GM12878 (cell line): ENCODE measurements at regions not wholly inside any gene's neighbourhood (a gene's known extent, or its start where the extent isn't known, plus 50 kb on each side); places are given as distances from the start of the nearest gene placed in this dataset.

ENCODE experiments used
- ATAC-seq: fragments of 200-7000 bp; cut with Tn5 transposase; 3 replicates; pipeline ENCODE4 v1.9.1; 2020; ENCODE audit warnings: mild to moderate bottlenecking, moderate library complexity
- BruUV-seq: library from RNA; stranded (reverse); fragments of 400-500 nt; replicated peaks from 2 replicates; lab custom pipeline; 2021; lab: Mats Ljungman, UMichigan
- CTCF ChIA-PET: fragments of 300-600 bp; sonication (Branson Sonifier 250); formaldehyde crosslinking; extraction: SDS; loops from one replicate; lab custom pipeline; 2021; ENCODE audit warnings: inconsistent platforms; lab: Yijun Ruan, JAX
- POLR2A ChIA-PET: fragments of 350-600 bp; formaldehyde crosslinking; extraction: SDS; loops from one replicate; lab custom pipeline; 2021; ENCODE audit warnings: inconsistent platforms; lab: Charles Lee
- RAD21 ChIA-PET: fragments of 300-600 bp; sonication (Branson Sonifier 250); formaldehyde crosslinking; loops from one replicate; lab custom pipeline; 2023; ENCODE audit warnings: antibody characterized with exemption; ENCODE audit not compliant: unreplicated experiment; lab: Charles Lee
- SMC1A ChIA-PET: fragments of 300-600 bp; sonication (Branson Sonifier 250); formaldehyde crosslinking; loops from one replicate; lab custom pipeline; 2023; ENCODE audit not compliant: unreplicated experiment, uncharacterized antibody; lab: Charles Lee
- DNase-seq: peaks from one replicate; pipeline ENCODE4 v3.0.0-alpha.2; 2011; ENCODE audit warnings: low read depth, low spot score
- FAIRE-seq: peaks from 3 replicates; lab custom pipeline; 2011; peaks lifted over from hg19 to GRCh38; lab: Jason Lieb, UNC
- H2AFZ ChIP-seq: 2 replicates; pipeline ENCODE4 v1.6.0; 2011; ENCODE audit warnings: low read depth, low read length, control low read depth; ENCODE audit not compliant: control insufficient read depth
- H3K27ac ChIP-seq: 2 replicates; pipeline ENCODE4 v1.5.1; 2011; ENCODE audit warnings: control low read depth; ENCODE audit not compliant: control insufficient read depth, insufficient read depth
- H3K27me3 ChIP-seq, 2 experiments: replicated peaks in 1 of 2; 2 replicates each; pipeline versions ENCODE4 v1.6.0 to v1.6.1; 2011; ENCODE audit warnings: low read length in 1 of 2; ENCODE audit not compliant: control insufficient read depth in 2 of 2, insufficient read depth in 2 of 2
- H3K36me3 ChIP-seq, 2 experiments: 2 replicates each; pipeline ENCODE4 v1.5.1; 2011; ENCODE audit warnings: low read length in 1 of 2; ENCODE audit not compliant: control insufficient read depth in 2 of 2, insufficient read depth in 2 of 2
- H3K4me1 ChIP-seq: 2 replicates; pipeline ENCODE4 v1.6.1; 2011; ENCODE audit warnings: mild to moderate bottlenecking, low read length, moderate library complexity, mixed read lengths; ENCODE audit not compliant: control insufficient read depth, insufficient read depth
- H3K4me2 ChIP-seq: 2 replicates; pipeline ENCODE4 v1.6.0; 2011; ENCODE audit warnings: control low read depth; ENCODE audit not compliant: control insufficient read depth, insufficient read depth
- H3K4me3 ChIP-seq: fragments of 200-600 bp; sonication (generic); 2 replicates; pipeline ENCODE4 v1.5.1; 2016
- H3K79me2 ChIP-seq: 2 replicates; pipeline ENCODE4 v1.6.0; 2011; ENCODE audit warnings: low read length; ENCODE audit not compliant: control insufficient read depth, insufficient read depth
- H3K9ac ChIP-seq: 2 replicates; pipeline ENCODE4 v1.8.0; 2011; ENCODE audit warnings: low read length, control low read depth, mixed read lengths; ENCODE audit not compliant: control insufficient read depth, insufficient read depth
- H3K9me3 ChIP-seq: replicated peaks from 3 replicates; pipeline ENCODE4 v1.5.1; 2011; ENCODE audit warnings: mild to moderate bottlenecking, low read length; ENCODE audit not compliant: control insufficient read depth, insufficient read depth
- H4K20me1 ChIP-seq: 2 replicates; pipeline ENCODE4 v1.6.0; 2011; ENCODE audit not compliant: control insufficient read depth, insufficient read depth
- ASH2L ChIP-seq: fragments of 300-600, 200-600 bp; sonication (generic); IDR thresholded peaks from 2 replicates; pipeline ENCODE4 v1.6.1; 2017; ENCODE audit warnings: low read depth, mild to moderate bottlenecking, borderline replicate concordance
- BRCA1 ChIP-seq: IDR thresholded peaks from 2 replicates; pipeline ENCODE4 v1.6.1; 2011; ENCODE audit warnings: low read depth, low read length, improper control_type of control experiment
- CEBPB ChIP-seq, 2 experiments: fragments of 150-350 bp in 1 of 2; IDR thresholded peaks; 2 replicates each; pipeline ENCODE4 v1.6.1; 2012 to 2014; ENCODE audit warnings: low read depth in 2 of 2, low read length in 2 of 2, borderline replicate concordance in 1 of 2, inconsistent platforms in 1 of 2
- E2F8 ChIP-seq: fragments of 450-650 bp; IDR thresholded peaks from 2 replicates; pipeline ENCODE4 v1.6.1; 2018; ENCODE audit warnings: mild to moderate bottlenecking, low read depth, moderate library complexity; ENCODE audit not compliant: partially characterized antibody
- EED ChIP-seq: sonication (generic); IDR thresholded peaks from 2 replicates; pipeline ENCODE4 v1.6.1; 2016; ENCODE audit warnings: antibody characterized with exemption, low read depth
- IRF3 ChIP-seq: fragments of 450-650 bp; IDR thresholded peaks from 2 replicates; pipeline ENCODE4 v1.6.1; 2014; ENCODE audit warnings: mild to moderate bottlenecking
- JUNB ChIP-seq: IDR thresholded peaks from 2 replicates; pipeline ENCODE4 v1.6.1; 2016; ENCODE audit warnings: antibody characterized with exemption, mild to moderate bottlenecking
- KLF5 ChIP-seq: fragments of 450-650 bp; IDR thresholded peaks from 2 replicates; pipeline ENCODE4 v1.6.1; 2014; ENCODE audit warnings: mild to moderate bottlenecking; ENCODE audit not compliant: partially characterized antibody
- NFYA ChIP-seq: IDR thresholded peaks from 2 replicates; pipeline ENCODE4 v1.6.1; 2011; ENCODE audit warnings: low read depth, mild to moderate bottlenecking, low read length, improper control_type of control experiment, borderline replicate concordance
- SMAD5 ChIP-seq: IDR thresholded peaks from 2 replicates; pipeline ENCODE4 v1.6.1; 2016; ENCODE audit warnings: antibody characterized with exemption, low read depth
- YY1 ChIP-seq: IDR thresholded peaks from 2 replicates; pipeline ENCODE4 v1.6.1; 2011; ENCODE audit warnings: low read depth, mild to moderate bottlenecking, low read length
- WGBS: methylation state at CpG from one replicate; pipeline ENCODE4 v1.1.6; 2016; ENCODE audit warnings: low lambda C conversion rate; ENCODE audit not compliant: insufficient replicate concordance, insufficient coverage; ENCODE audit errors: missing lambda C conversion rate; 5-methylcytosine and 5-hydroxymethylcytosine counted together
- in situ Hi-C: fragments of 300-500 bp; cut with MboI; formaldehyde crosslinking; loops from 9 replicates; pipeline ENCODE4 v1.14.3; 2018; ENCODE audit warnings: mixed read lengths
- intact Hi-C: fragments of 100-400 bp; cut with micrococcal nuclease; formaldehyde crosslinking; loops from one replicate; pipeline ENCODE4 v1.14.2; 2022; ENCODE audit not compliant: unreplicated experiment
- TF ChIP-seq, protein P1 (sequence below): fragments of 450-650 bp; conservative IDR thresholded peaks from 2 replicates; pipeline ENCODE4 v1.6.1; 2017; ENCODE audit warnings: mild to moderate bottlenecking, moderate library complexity
- TF ChIP-seq, protein P2 (sequence below): fragments of 450-650 bp; formaldehyde crosslinking; IDR thresholded peaks from 2 replicates; pipeline ENCODE4 v1.4.0; 2022; ENCODE audit warnings: mild to moderate bottlenecking, moderate library complexity

DNA sequence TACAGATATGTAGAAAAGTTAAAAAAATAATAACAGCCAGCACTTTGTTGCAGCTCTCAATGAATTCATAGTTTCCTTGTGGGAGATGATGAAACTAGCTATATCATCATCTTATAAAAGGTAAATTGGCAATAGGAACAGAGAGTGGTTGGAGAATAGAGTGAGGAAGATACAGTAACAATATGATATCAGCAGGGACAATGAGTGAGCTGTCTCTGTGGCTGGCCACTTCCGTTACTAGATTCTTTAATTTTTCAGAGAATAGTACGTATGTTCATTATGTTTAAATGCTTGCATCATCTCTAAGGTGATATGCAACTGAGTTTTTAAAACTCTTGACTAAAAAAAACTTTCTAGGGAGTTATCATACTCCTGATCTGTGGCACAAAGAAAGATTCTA lies 1006.2 kb upstream of the FLRT2 start (continued):
- TF ChIP-seq JUNB (no peak), EED (no peak), CEBPB (IDR thresholded peaks at IDR 0.05; ENCODE audit: borderline replicate concordance in 1 of 2, low read depth in 2 of 2, low read length in 2 of 2) (no peak)
- TF ChIP-seq, all 136 proteins: peak for 0

DNA sequence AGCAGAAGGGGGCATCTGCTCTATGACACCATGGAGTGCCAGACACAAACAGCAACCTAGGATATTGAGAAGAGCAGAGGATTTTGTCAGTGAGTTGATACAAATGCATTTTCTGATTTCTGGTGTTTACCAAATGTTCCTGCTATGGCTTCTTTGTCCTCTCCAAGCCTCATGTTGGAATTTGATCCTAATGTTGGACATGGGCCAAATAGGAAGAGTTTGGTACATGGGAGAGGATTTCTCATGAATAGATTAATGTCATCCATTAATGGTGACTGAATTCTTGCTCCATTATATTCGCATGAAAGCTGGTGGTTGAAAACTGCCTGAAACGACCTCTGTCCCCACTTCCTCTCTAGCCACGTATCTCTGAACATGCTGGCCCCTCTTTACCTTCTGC lies 1002.2 kb upstream of the FLRT2 start:
- Histone ChIP-seq H2AFZ (no peak overlapping the region), H3K79me2 (no peaks in the 10 kb centered on the region), H3K4me2 (no peak overlapping the region), H3K27ac (no peak overlapping the region), H3K9ac (no peak overlapping the region), H3K4me3 (no peak overlapping the region), H3K9me3 (no peaks in the 10 kb centered on the region), H3K36me3 (no peaks in the 10 kb centered on the region), H3K4me1 (no peaks in the 10 kb centered on the region), H3K27me3 (no peaks in the 10 kb centered on the region), H4K20me1 (no peaks in the 10 kb centered on the region)
- intact Hi-C loops, result no loop called here
- DNase-seq, result no peak
- ChIA-PET SMC1A (no interaction called here), CTCF (no interaction called here), RAD21 (no interaction called here), POLR2A (no interaction called here)
- TF ChIP-seq, protein P1, sequence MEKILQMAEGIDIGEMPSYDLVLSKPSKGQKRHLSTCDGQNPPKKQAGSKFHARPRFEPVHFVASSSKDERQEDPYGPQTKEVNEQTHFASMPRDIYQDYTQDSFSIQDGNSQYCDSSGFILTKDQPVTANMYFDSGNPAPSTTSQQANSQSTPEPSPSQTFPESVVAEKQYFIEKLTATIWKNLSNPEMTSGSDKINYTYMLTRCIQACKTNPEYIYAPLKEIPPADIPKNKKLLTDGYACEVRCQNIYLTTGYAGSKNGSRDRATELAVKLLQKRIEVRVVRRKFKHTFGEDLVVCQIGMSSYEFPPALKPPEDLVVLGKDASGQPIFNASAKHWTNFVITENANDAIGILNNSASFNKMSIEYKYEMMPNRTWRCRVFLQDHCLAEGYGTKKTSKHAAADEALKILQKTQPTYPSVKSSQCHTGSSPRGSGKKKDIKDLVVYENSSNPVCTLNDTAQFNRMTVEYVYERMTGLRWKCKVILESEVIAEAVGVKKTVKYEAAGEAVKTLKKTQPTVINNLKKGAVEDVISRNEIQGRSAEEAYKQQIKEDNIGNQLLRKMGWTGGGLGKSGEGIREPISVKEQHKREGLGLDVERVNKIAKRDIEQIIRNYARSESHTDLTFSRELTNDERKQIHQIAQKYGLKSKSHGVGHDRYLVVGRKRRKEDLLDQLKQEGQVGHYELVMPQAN, result no peak
- TF ChIP-seq IRF3 (no peak), E2F8 (no peak), BRCA1 (no peak), KLF5 (no peak), NFYA (no peak), YY1 (no peak), ASH2L (no peak), SMAD5 (no peak)
- TF ChIP-seq, protein P2, sequence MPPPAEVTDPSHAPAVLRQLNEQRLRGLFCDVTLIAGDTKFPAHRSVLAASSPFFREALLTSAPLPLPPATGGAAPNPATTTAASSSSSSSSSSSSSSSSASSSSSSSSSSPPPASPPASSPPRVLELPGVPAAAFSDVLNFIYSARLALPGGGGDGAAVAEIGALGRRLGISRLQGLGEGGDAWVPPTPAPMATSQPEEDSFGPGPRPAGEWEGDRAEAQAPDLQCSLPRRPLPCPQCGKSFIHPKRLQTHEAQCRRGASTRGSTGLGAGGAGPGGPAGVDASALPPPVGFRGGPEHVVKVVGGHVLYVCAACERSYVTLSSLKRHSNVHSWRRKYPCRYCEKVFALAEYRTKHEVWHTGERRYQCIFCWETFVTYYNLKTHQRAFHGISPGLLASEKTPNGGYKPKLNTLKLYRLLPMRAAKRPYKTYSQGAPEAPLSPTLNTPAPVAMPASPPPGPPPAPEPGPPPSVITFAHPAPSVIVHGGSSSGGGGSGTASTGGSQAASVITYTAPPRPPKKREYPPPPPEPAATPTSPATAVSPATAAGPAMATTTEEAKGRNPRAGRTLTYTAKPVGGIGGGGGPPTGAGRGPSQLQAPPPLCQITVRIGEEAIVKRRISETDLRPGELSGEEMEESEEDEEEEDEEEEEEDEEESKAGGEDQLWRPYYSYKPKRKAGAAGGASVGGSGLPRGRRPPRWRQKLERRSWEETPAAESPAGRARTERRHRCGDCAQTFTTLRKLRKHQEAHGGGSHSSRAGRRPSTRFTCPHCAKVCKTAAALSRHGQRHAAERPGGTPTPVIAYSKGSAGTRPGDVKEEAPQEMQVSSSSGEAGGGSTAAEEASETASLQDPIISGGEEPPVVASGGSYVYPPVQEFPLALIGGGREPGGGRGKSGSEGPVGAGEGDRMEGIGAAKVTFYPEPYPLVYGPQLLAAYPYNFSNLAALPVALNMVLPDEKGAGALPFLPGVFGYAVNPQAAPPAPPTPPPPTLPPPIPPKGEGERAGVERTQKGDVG (CRISPR knock-in tag), result no peak
- 15% methylated on average over 3 of the region's 3 CpGs for WGBS
- BruUV-seq, result no TSS peak
- ATAC-seq, result no peak
- in situ Hi-C loops, result no loop called here
- no peak for FAIRE-seq
